ENCODE measurements at regions not wholly inside any gene's neighbourhood (a gene's known extent, or its start where the extent isn't known, plus 50 kb on each side); places are given as distances from the start of the nearest gene placed in this dataset.

DNA sequence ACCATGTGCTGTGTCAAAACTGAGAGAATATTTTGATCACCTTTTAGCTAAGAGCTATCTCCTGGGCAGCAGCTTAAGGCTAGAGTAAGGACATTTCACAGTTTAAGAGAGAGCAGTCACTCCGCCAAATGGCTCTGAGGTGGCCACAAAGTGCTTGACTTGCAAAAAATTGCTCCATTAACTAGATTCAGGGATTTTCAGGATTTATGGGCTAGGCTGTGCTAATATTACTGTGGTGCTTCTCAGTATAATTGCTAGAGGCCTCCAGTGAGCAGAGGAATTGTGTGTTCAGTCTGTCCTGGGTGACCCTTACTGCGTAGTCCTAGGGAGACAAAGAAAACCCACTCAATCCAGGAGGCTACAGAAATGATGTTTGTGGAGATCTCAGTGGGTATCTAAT lies 65.2 kb downstream of the PALM2AKAP2 start:
- no peak for TF ChIP-seq CTCF (IDR thresholded peaks at IDR 0.05; ENCODE audit: extremely low read depth in 1 of 2, insufficient read depth in 1 of 2, low read depth in 1 of 2, low read length in 2 of 2)
- TF ChIP-seq FOS (IDR thresholded peaks at IDR 0.05; ENCODE audit: borderline replicate concordance, insufficient read depth, low read length): no peak
- no peak for TF ChIP-seq MYC (IDR thresholded peaks at IDR 0.05; ENCODE audit: low read depth, low read length)
- TF ChIP-seq POLR2AphosphoS5 (IDR thresholded peaks at IDR 0.05; ENCODE audit: insufficient read depth, low read depth, low read length): no peak
- TF ChIP-seq POLR2A (IDR thresholded peaks at IDR 0.05; ENCODE audit: low read depth, low read length): no peak
- TF ChIP-seq GATA2 (IDR thresholded peaks at IDR 0.05; ENCODE audit: insufficient read depth, insufficient read length, low read depth, low read length): no peak
- TF ChIP-seq MAX (IDR thresholded peaks at IDR 0.05; ENCODE audit: insufficient read depth, insufficient read length): no peak
- TF ChIP-seq EZH2 (IDR thresholded peaks at IDR 0.05; ENCODE audit: borderline replicate concordance, low read depth, low read length, severe bottlenecking): no peak
- no peak for TF ChIP-seq JUN (IDR thresholded peaks at IDR 0.05; ENCODE audit: borderline replicate concordance, insufficient read depth, insufficient read length, low read depth)
- no peak for FAIRE-seq
- Histone ChIP-seq H3K4me3 (replicated peaks in 1 of 3; ENCODE audit: insufficient read depth in 1 of 3, low read depth in 1 of 3, low read length in 3 of 3) (no peak overlapping the region), H3K4me1 (ENCODE audit: control insufficient read depth, extremely low read depth, insufficient read depth, low read length) (no peaks in the 10 kb centered on the region), H3K27ac (ENCODE audit: insufficient read depth, low read depth, low read length) (no peak overlapping the region), H3K9me3 (replicated peaks; ENCODE audit: control insufficient read depth, insufficient read depth, low read length) (no peaks in the 10 kb centered on the region), H3K36me3 (ENCODE audit: control insufficient read depth in 2 of 2, extremely low read depth in 1 of 2, insufficient read depth in 2 of 2, low read length in 2 of 2) (no peaks in the 10 kb centered on the region), H3K9me1 (replicated peaks; ENCODE audit: control insufficient read depth, extremely low read depth, insufficient read depth, low read length) (no peaks in the 10 kb centered on the region), H3K79me2 (ENCODE audit: control insufficient read depth, insufficient read depth, low read length) (no peaks in the 10 kb centered on the region), H3K9ac (replicated peaks; ENCODE audit: extremely low read depth, insufficient read depth, low read length) (no peak overlapping the region), H4K20me1 (replicated peaks; ENCODE audit: control insufficient read depth, extremely low read depth, insufficient read depth, low read length) (no peaks in the 10 kb centered on the region), H3K27me3 (ENCODE audit: control insufficient read depth in 2 of 2, insufficient read depth in 2 of 2, low read length in 2 of 2) (no peaks in the 10 kb centered on the region), H2AFZ (ENCODE audit: low read depth, low read length) (no peak overlapping the region), H3K4me2 (ENCODE audit: insufficient read depth, low read length) (no peak overlapping the region)
- ChIA-PET CTCF (interaction anchor here (0.9 kb wide), 1 partner anchor 14 kb away, joined by 3 read pairs; no protein-coding TSS in a partner anchor), POLR2A (no interaction called here)
- no TSS peak for BruUV-seq (replicated peaks)
- DNase-seq (ENCODE audit: low read depth, low spot score): no peak
- dilution Hi-C loops (cut with MboI; ENCODE audit: extremely low pct_ligation_motif_present, low sequenced_read_pairs) (no loop called here), intact Hi-C loops (cut with micrococcal nuclease) (no loop called here)

Data from endothelial cell of umbilical vein (primary cell).